Activated naive CD4-positive, alpha-beta T cell treated with anti-CD3 and anti-CD28 coated beads, Interleukin-2, amount 50 U/mL, for 24 hours (primary cell): ENCODE measurements at regions not wholly inside any gene's neighbourhood (a gene's known extent, or its start where the extent isn't known, plus 50 kb on each side); places are given as distances from the start of the nearest gene placed in this dataset.

Experiments
- H3K27ac Mint-ChIP-seq: one replicate; pipeline ENCODE4 v1.8.0; 2021; ENCODE audit warnings: mild to moderate bottlenecking, mixed read lengths
- H3K27me3 Mint-ChIP-seq: one replicate; pipeline ENCODE4 v1.8.0; 2021; ENCODE audit warnings: mixed read lengths
- H3K36me3 Mint-ChIP-seq: one replicate; pipeline ENCODE4 v1.8.0; 2021; ENCODE audit warnings: mixed read lengths
- H3K4me1 Mint-ChIP-seq: one replicate; pipeline ENCODE4 v1.8.0; 2021; ENCODE audit warnings: mixed read lengths
- H3K4me3 Mint-ChIP-seq: one replicate; pipeline ENCODE4 v1.8.0; 2021; ENCODE audit warnings: mild to moderate bottlenecking, mixed read lengths
- H3K9me3 Mint-ChIP-seq: one replicate; pipeline ENCODE4 v1.8.0; 2021; ENCODE audit warnings: mixed read lengths

DNA sequence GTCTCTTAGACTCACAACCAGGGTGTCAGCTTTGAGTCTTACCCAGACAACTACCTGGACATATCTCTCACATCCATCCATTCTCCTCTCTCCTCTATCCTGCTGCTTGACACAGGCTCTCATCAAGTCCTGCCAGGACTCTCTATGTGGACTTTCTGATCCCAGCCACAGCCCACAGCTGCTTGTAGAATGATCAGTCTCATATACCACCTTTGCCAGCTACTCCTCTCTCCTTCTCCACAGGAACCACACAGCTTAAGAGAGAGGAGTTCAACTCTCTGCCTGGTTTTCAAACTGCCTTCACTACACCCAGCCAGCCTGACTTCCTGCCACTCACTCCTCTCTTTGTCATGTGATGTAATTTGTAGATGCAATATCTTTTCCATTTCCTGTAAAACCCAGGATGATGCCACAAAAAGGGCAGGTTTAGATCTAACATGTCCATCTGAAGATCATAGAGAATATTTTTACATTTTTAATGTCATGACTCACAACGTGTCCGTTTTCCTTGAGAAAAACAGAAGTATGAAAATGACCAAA is 154.0 kb downstream of the RAB11FIP2 start:
- peaks cover 8% of the 10 kb centered on the region for H3K4me1 Mint-ChIP-seq
- H3K27ac Mint-ChIP-seq, result no peak overlapping the region
- no peaks in the 10 kb centered on the region for H3K9me3 Mint-ChIP-seq
- peaks cover 6% of the 10 kb centered on the region for H3K27me3 Mint-ChIP-seq
- H3K36me3 Mint-ChIP-seq, result no peaks in the 10 kb centered on the region
- H3K4me3 Mint-ChIP-seq, result no peak overlapping the region

DNA sequence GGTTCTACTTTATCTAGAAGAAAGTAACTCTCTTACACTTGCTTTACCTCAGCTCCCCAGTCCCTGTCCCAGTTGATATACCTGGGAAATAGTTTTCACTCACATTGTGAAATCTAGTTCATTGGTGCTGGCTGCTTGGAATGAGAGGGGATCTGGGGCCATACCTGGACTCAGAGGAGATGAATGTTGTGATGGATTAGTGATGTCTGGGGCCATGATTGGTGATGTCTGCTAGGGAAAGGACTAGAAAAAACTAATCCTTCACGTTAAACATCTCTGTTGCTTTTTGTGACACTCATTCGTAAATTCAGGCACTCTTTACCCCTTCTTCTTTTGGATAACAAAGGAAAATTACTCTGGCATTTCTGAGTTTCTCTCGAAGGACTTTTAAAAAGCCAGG is 152.4 kb downstream of the RAB11FIP2 start:
- H3K9me3 Mint-ChIP-seq, result no peaks in the 10 kb centered on the region
- no peaks in the 10 kb centered on the region for H3K36me3 Mint-ChIP-seq
- H3K27me3 Mint-ChIP-seq, result peaks cover 8% of the 10 kb centered on the region
- no peak overlapping the region for H3K4me3 Mint-ChIP-seq
- no peak overlapping the region for H3K27ac Mint-ChIP-seq
- peaks cover 8% of the 10 kb centered on the region for H3K4me1 Mint-ChIP-seq

DNA sequence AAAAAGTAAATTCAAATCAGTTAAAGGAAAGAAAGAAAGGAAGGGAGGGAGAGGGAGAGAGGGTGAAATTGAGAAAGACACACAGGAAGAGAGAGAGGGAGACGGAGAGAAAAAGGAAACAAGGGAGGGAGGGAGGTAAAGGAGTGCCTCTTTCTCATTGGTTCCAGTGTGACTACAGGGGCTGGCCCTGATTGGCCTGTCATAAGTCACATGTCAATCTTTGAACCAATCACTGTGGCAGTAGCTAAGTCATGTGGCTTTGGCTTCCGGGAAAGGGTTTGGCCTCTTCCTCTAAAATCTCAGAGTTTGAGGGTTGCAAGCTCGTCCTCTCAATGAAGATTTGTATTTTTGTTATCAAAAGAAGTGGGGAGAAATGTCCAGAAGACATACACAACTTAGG is 150.2 kb downstream of the RAB11FIP2 start:
- Mint-ChIP-seq H3K4me3 (no peak overlapping the region), H3K36me3 (no peaks in the 10 kb centered on the region), H3K9me3 (no peaks in the 10 kb centered on the region), H3K4me1 (peaks cover 8% of the 10 kb centered on the region), H3K27me3 (peaks cover 9% of the 10 kb centered on the region), H3K27ac (no peak overlapping the region)

DNA sequence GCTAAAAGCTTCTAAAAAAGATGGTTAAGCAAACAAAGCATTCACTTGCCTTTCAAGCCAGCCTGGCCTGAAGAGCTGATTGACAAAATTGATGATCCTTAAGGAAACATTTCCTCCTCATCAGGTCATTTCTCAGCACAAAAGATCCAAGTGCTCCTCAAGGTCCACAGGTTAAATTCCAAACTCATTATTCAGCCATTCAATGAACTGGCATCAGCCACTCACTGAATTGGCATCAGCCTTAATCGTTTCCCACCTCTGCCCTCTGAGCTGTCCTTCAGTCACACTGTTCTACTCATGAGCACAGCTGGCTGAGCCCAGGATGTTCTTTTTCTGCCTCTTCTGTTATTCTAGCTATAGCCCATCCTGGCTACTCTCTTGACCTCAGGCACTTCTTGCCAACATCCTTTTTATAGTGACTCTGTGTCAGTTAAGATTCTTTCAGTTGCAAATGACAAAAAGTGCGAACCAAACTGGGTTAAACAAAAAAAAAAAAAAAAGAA is 147.5 kb downstream of the RAB11FIP2 start:
- no peaks in the 10 kb centered on the region for H3K4me1 Mint-ChIP-seq
- H3K9me3 Mint-ChIP-seq, result no peaks in the 10 kb centered on the region
- H3K27ac Mint-ChIP-seq, result no peak overlapping the region
- H3K36me3 Mint-ChIP-seq, result no peaks in the 10 kb centered on the region
- no peak overlapping the region for H3K4me3 Mint-ChIP-seq
- H3K27me3 Mint-ChIP-seq, result peaks cover 10% of the 10 kb centered on the region

DNA sequence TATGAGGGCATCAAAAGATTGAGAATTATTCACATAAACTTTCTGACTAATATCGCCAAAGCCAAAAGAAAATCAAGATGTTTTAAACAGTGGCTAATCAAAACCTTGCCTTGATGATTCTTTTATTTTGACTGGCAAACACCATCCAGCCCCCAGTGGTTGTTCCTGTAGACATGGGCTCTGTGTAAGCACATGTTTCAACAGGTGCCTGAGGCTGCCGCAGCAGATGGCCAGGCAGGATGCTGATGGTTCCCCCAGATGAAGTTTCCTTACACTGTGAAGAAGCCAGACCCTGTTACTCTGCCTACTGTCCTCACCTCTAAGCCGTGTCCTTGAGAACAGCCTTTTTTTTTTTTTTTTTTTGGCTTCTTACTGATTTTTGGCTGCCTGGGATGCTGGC is 146.5 kb downstream of the RAB11FIP2 start:
- Mint-ChIP-seq H3K36me3 (no peaks in the 10 kb centered on the region), H3K4me3 (no peak overlapping the region), H3K9me3 (no peaks in the 10 kb centered on the region), H3K27me3 (peaks cover 11% of the 10 kb centered on the region), H3K4me1 (no peaks in the 10 kb centered on the region), H3K27ac (no peak overlapping the region)

DNA sequence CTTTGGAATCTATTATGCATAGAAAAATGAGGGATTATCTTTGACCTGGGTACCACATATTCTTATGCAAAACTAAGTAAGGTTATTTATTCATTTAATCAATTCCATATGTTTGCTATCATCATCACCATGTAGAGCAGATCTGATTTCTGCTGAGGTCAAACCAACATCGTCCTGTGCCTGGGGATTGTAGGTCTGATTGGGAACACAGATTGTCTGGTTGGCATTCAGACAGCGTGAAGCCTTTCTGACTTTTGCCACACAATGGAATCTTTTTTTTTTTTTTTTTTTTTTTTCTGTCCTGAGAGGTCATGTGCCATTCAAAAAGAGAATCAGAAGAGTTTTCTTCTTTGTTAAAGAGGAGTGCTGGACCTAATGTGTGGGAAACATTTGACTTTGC is 142.9 kb downstream of the RAB11FIP2 start:
- Mint-ChIP-seq H3K4me3 (no peak overlapping the region), H3K27ac (no peak overlapping the region), H3K27me3 (peaks cover 19% of the 10 kb centered on the region), H3K9me3 (no peaks in the 10 kb centered on the region), H3K36me3 (no peaks in the 10 kb centered on the region), H3K4me1 (no peaks in the 10 kb centered on the region)

DNA sequence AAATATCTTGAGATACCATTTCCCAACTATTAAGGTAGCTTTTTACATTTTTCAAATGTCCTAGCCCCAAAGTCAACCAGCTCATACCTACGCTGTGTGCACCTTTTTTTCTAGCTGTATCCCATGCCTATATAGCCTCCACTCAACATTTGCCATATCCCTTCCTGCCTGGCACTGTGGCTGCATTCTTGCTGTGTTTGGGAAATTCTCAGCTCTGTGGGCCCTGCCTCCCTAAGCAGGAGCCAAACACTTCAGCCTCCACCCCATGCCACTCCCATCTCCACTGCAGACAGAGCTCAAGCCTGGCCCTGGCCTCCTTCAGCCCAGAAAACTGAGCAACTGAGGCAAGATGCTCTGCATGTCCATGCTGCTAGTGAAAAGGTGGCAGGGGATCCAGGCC is 141.3 kb downstream of the RAB11FIP2 start:
- Mint-ChIP-seq H3K4me1 (no peaks in the 10 kb centered on the region), H3K27ac (no peak overlapping the region), H3K27me3 (peaks cover 19% of the 10 kb centered on the region), H3K36me3 (no peaks in the 10 kb centered on the region), H3K9me3 (no peaks in the 10 kb centered on the region), H3K4me3 (no peak overlapping the region)

DNA sequence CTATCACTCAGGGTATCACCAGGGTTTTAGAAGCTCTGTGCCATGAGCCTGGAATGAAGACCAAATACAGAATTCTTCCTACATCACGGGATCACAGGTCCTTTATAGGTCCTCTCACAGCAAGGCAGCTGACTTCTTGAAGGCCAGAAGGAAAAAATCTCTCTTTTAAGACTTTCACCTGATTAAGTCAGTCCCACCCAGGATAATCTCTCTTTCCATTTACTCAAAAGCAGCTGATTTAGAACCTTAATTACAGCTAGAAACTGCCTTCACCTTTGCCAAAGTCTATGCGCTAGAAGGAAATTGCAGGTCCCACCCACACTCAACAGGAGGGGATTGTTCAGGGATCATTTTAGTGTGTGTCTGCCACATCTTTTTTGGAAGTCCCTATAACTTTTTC is 135.1 kb downstream of the RAB11FIP2 start:
- H3K4me1 Mint-ChIP-seq, result no peaks in the 10 kb centered on the region
- H3K27me3 Mint-ChIP-seq, result peaks cover 27% of the 10 kb centered on the region
- H3K27ac Mint-ChIP-seq, result no peak overlapping the region
- H3K36me3 Mint-ChIP-seq, result no peaks in the 10 kb centered on the region
- no peaks in the 10 kb centered on the region for H3K9me3 Mint-ChIP-seq
- H3K4me3 Mint-ChIP-seq, result no peak overlapping the region

DNA sequence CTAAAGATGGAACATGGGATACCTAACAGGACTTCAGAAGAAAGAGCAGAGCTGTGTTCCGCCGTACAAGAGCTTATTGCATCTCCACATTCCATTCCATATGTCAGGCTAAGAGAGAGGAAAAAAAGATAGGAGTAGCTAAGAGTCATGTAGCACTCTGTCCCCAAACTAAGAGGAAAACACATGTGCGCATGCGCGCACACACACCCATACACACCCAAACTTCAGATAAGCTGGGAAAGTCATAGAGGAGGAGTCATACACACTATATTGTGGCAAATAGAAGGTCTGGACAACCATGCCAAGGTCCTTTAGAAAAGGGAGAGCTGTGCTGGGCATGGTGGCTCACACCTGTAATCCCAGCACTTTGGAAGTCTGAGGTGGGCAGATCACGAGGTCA is 132.4 kb downstream of the RAB11FIP2 start:
- H3K36me3 Mint-ChIP-seq, result no peaks in the 10 kb centered on the region
- H3K9me3 Mint-ChIP-seq, result no peaks in the 10 kb centered on the region
- H3K4me3 Mint-ChIP-seq, result no peak overlapping the region
- no peak overlapping the region for H3K27ac Mint-ChIP-seq
- peaks cover 26% of the 10 kb centered on the region for H3K27me3 Mint-ChIP-seq
- H3K4me1 Mint-ChIP-seq, result no peaks in the 10 kb centered on the region

DNA sequence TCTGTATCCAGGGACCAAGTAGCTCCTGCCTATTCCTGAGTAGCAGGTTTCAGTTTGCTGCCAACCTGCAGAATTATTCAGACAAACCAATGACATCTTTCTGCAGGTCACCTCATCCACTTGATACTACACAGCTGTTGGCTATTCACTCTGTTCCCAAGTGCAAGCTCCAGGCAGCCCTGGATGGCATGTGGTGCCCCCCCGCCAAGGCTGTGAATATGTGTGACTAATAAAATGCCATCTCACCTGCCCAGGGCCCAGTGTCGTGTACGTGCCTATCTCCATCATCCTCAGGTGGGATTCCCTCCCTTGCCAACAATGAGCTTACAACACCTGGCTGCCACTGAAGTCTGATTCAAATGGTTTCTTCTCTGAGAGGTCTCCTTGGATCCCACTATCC is 125.8 kb downstream of the RAB11FIP2 start:
- Mint-ChIP-seq H3K27me3 (no peaks in the 10 kb centered on the region), H3K4me3 (no peak overlapping the region), H3K4me1 (no peaks in the 10 kb centered on the region), H3K36me3 (no peaks in the 10 kb centered on the region), H3K9me3 (no peaks in the 10 kb centered on the region), H3K27ac (no peak overlapping the region)

DNA sequence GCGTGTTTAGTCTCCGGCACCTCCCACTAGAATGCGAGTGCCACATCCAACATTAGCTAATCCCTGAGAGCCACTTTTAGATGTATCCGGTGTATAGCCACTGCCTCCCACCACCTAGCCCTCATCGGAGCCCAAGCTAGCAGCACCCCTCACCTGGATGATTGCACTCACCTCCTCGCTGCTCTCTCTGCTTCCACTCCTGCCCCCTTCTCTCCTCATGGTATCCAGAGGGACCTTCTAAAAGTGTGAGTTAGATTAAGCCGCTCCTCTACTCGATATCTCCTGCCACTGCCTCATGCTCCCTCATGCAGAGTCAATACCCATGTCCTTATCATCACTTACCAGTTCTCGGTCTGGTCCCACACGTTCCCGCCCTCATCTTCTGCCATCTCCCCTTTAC is 125.3 kb downstream of the RAB11FIP2 start:
- no peak overlapping the region for H3K4me3 Mint-ChIP-seq

DNA sequence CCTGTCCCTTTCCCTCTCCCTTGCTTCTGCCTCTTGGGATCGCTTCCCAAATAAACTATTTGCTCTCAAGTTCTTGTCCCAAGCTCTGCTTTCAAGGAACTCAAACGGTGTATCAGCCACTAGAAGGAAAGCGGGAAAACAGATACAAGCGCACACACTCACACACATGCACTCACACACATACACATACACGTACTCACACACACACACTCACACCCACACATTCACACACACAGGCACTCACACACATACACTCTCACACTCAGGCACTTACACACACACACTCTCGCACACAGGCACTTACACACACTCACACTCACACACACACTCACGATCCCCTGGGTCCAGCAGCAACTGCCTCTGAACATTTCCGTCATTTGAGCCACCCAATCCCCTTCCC is 121.9 kb downstream of the RAB11FIP2 start:
- no peak overlapping the region for H3K27ac Mint-ChIP-seq
- no peaks in the 10 kb centered on the region for H3K36me3 Mint-ChIP-seq
- H3K4me1 Mint-ChIP-seq, result no peaks in the 10 kb centered on the region
- no peak overlapping the region for H3K4me3 Mint-ChIP-seq
- H3K27me3 Mint-ChIP-seq, result peaks cover 4% of the 10 kb centered on the region
- H3K9me3 Mint-ChIP-seq, result no peaks in the 10 kb centered on the region

More for the DNA sequence above, 125.3 kb downstream of the RAB11FIP2 start:
- no peaks in the 10 kb centered on the region for H3K27me3 Mint-ChIP-seq
- no peaks in the 10 kb centered on the region for H3K9me3 Mint-ChIP-seq
- H3K4me1 Mint-ChIP-seq, result no peaks in the 10 kb centered on the region
- no peaks in the 10 kb centered on the region for H3K36me3 Mint-ChIP-seq
- no peak overlapping the region for H3K27ac Mint-ChIP-seq

DNA sequence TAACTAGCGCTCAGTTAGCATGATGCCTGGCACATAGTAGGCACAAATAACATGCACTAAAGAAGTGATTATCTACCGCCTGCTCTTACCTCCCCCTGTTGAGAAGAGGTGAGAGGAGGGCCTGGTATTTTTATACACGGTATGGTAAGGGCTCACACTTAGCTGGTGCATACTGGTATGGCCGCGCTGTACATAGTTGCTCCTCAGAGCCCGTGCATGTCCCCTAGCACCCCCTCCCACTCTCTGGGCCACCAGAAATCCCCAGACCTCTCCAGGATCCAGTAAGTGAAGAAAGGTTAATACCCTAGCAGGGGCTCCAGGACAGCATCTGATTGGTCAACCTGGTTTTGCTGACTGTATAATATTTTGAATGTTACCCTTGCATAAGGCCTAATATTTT is 121.4 kb downstream of the RAB11FIP2 start:
- H3K4me3 Mint-ChIP-seq, result no peak overlapping the region

DNA sequence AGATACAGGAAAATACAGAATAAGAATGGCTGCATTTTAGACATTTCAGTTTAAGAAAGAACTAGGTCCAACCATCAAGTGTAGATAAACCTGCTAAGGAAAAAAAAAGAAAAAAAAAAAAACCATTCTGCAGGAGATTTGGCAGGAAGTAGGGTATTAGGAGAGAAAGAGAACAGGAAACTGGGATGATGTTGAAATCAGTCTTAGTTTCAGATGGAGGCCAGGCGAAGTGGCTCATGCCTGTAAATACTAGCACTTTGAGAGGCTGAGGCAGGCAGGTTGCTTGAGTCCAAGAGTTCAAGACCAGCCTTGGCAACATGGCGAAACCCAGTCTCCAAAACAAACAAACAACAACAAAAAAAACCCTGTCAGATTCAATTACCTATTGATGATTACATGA is 120.2 kb downstream of the RAB11FIP2 start:
- no peaks in the 10 kb centered on the region for H3K9me3 Mint-ChIP-seq
- H3K4me3 Mint-ChIP-seq, result no peak overlapping the region
- H3K4me1 Mint-ChIP-seq, result no peaks in the 10 kb centered on the region
- H3K36me3 Mint-ChIP-seq, result no peaks in the 10 kb centered on the region
- peaks cover 4% of the 10 kb centered on the region for H3K27me3 Mint-ChIP-seq
- no peak overlapping the region for H3K27ac Mint-ChIP-seq

More for the DNA sequence above, 121.4 kb downstream of the RAB11FIP2 start:
- Mint-ChIP-seq H3K27ac (no peak overlapping the region), H3K9me3 (no peaks in the 10 kb centered on the region), H3K4me1 (no peaks in the 10 kb centered on the region), H3K27me3 (peaks cover 4% of the 10 kb centered on the region), H3K36me3 (no peaks in the 10 kb centered on the region)

DNA sequence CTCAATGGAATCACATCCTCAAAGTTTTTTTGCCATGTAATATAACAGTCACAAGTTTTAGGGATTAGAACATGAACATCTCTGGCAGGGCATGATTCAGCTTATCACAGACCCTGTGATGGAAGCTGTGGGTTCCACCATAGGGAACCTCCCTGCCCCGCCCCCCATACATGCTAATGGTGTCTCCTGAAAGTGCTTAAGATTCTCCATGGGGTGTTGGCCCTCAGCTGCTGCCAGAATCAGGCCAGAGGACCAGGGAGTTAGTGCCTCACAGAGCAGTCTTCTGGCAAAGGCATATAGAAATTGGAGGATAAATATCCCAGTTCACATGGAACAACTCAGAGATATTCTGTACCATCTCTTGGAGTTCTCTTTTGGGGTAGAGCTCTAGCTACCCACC is 119.4 kb downstream of the RAB11FIP2 start:
- Mint-ChIP-seq H3K4me1 (no peaks in the 10 kb centered on the region), H3K27ac (no peak overlapping the region), H3K9me3 (no peaks in the 10 kb centered on the region), H3K4me3 (no peak overlapping the region), H3K36me3 (no peaks in the 10 kb centered on the region), H3K27me3 (peaks cover 4% of the 10 kb centered on the region)

DNA sequence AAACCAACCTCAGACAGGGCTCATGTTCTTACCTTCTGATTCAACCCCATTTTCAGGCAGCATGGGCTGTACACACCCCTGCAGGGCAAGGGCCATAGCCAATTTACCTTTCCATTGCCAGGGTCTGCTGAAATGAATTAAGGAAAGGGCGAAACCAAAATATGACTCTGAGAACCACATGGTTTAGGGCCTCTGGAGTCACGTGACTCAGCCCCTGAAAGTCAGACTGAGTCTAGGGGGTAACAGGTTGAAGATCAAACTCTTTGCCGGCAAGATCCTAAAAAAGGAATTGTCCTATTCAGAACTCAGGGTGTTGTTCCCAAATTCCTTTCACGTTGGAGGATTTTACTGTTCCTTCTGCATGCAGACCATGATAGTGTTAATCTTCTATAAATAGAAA is 118.9 kb downstream of the RAB11FIP2 start:
- Mint-ChIP-seq H3K27me3 (peaks cover 4% of the 10 kb centered on the region), H3K4me3 (no peak overlapping the region), H3K27ac (no peak overlapping the region), H3K9me3 (no peaks in the 10 kb centered on the region), H3K4me1 (no peaks in the 10 kb centered on the region), H3K36me3 (no peaks in the 10 kb centered on the region)

DNA sequence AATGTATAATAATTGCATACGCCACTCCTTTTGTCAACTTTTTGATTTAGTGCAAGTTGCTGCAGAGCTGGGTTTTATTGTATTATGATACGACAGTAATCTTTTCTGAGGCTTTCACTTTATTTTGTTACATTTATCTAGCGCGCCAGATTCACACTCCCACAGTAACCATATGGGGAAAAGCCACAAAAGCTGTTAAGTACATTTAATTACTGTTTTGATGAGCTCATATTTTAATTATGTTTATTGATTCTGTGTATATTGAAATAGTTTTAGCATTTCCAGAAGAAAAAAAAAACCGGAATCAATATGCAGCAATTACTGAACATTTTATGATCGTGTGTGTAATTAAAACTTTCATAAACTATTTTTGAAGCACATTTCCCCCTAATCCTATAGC is 118.5 kb downstream of the RAB11FIP2 start:
- Mint-ChIP-seq H3K27me3 (peaks cover 4% of the 10 kb centered on the region), H3K4me3 (no peak overlapping the region), H3K36me3 (no peaks in the 10 kb centered on the region), H3K9me3 (no peaks in the 10 kb centered on the region), H3K4me1 (no peaks in the 10 kb centered on the region), H3K27ac (no peak overlapping the region)
